ENCODE measurements at regions not wholly inside any gene's neighbourhood (a gene's known extent, or its start where the extent isn't known, plus 50 kb on each side); places are given as distances from the start of the nearest gene placed in this dataset.

- TF ChIP-seq, protein P1, sequence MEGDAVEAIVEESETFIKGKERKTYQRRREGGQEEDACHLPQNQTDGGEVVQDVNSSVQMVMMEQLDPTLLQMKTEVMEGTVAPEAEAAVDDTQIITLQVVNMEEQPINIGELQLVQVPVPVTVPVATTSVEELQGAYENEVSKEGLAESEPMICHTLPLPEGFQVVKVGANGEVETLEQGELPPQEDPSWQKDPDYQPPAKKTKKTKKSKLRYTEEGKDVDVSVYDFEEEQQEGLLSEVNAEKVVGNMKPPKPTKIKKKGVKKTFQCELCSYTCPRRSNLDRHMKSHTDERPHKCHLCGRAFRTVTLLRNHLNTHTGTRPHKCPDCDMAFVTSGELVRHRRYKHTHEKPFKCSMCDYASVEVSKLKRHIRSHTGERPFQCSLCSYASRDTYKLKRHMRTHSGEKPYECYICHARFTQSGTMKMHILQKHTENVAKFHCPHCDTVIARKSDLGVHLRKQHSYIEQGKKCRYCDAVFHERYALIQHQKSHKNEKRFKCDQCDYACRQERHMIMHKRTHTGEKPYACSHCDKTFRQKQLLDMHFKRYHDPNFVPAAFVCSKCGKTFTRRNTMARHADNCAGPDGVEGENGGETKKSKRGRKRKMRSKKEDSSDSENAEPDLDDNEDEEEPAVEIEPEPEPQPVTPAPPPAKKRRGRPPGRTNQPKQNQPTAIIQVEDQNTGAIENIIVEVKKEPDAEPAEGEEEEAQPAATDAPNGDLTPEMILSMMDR (IDR thresholded peaks at IDR 0.05): no peak
- TF ChIP-seq, protein P2, sequence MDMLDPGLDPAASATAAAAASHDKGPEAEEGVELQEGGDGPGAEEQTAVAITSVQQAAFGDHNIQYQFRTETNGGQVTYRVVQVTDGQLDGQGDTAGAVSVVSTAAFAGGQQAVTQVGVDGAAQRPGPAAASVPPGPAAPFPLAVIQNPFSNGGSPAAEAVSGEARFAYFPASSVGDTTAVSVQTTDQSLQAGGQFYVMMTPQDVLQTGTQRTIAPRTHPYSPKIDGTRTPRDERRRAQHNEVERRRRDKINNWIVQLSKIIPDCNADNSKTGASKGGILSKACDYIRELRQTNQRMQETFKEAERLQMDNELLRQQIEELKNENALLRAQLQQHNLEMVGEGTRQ (IDR thresholded peaks at IDR 0.05; ENCODE audit: borderline replicate concordance, low read depth, low read length): no peak
- TF ChIP-seq EZH2phosphoT487 (IDR thresholded peaks at IDR 0.05; ENCODE audit: borderline replicate concordance, low read depth) (no peak), SMC3 (IDR thresholded peaks at IDR 0.05; ENCODE audit: low read depth, low read length) (no peak), YY1 (IDR thresholded peaks at IDR 0.05; ENCODE audit: low read depth) (no peak), TEAD4 (IDR thresholded peaks at IDR 0.05; ENCODE audit: borderline replicate concordance, insufficient read depth) (no peak), REST (IDR thresholded peaks at IDR 0.05; ENCODE audit: low read depth, low read length) (no peak), GABPA (IDR thresholded peaks at IDR 0.05; ENCODE audit: low read depth) (no peak), CHD2 (IDR thresholded peaks at IDR 0.05; ENCODE audit: low read length, partially characterized antibody) (no peak)
Measured at GRCh38 chr19:29442910-29443309, 82.9 kb upstream of the VSTM2B start.

Measured in SK-N-SH (cell line).